Loucy (cell line): ENCODE measurements at regions not wholly inside any gene's neighbourhood (a gene's known extent, or its start where the extent isn't known, plus 50 kb on each side); places are given as distances from the start of the nearest gene placed in this dataset.
"Not testable (repeated sequence)": the region's sequence is repeated elsewhere in the genome, so short reads cannot be mapped to it uniquely, and the experiment has no call there.

ENCODE experiments used
- H2AFZ ChIP-seq: fragments of 200-600 bp; sonication (generic); 2 replicates; pipeline ENCODE4 v1.6.0; 2016; ENCODE audit warnings: antibody characterized with exemption, mild to moderate bottlenecking, low read length, moderate library complexity
- H3F3A ChIP-seq: fragments of 200-600 bp; 2 replicates; pipeline ENCODE4 v1.6.0; 2016; ENCODE audit warnings: antibody characterized with exemption, low read depth, mild to moderate bottlenecking
- H3K27me3 ChIP-seq: fragments of 200-600 bp; sonication (generic); 2 replicates; pipeline ENCODE4 v1.6.1; 2014; ENCODE audit warnings: low read length, mild to moderate bottlenecking; ENCODE audit not compliant: insufficient read depth, poor library complexity, severe bottlenecking
- H3K36me3 ChIP-seq: fragments of 200-600 bp; sonication (generic); 2 replicates; pipeline ENCODE4 v1.6.1; 2016; ENCODE audit warnings: low read length; ENCODE audit not compliant: insufficient read depth
- H3K4me1 ChIP-seq: fragments of 200-600 bp; sonication (generic); 2 replicates; pipeline ENCODE4 v1.5.1; 2014; ENCODE audit warnings: low read length, mild to moderate bottlenecking; ENCODE audit not compliant: insufficient read depth, poor library complexity, severe bottlenecking
- H3K4me2 ChIP-seq: fragments of 200-600 bp; sonication (generic); 2 replicates; pipeline ENCODE4 v1.6.0; 2014; ENCODE audit warnings: antibody characterized with exemption, low read length, low read depth, mild to moderate bottlenecking; ENCODE audit not compliant: poor library complexity, severe bottlenecking
- H3K4me3 ChIP-seq: fragments of 200-600 bp; sonication (generic); 2 replicates; pipeline ENCODE4 v1.5.1; 2014; ENCODE audit warnings: low read length, mild to moderate bottlenecking, mixed read lengths; ENCODE audit not compliant: poor library complexity, severe bottlenecking
- H3K79me2 ChIP-seq: fragments of 200-600 bp; sonication (generic); 2 replicates; pipeline ENCODE4 v1.6.1; 2014; ENCODE audit warnings: low read length; ENCODE audit not compliant: insufficient read depth
- H3K9ac ChIP-seq: fragments of 200-600 bp; sonication (generic); 2 replicates; pipeline ENCODE4 v1.6.0; 2014; ENCODE audit warnings: mild to moderate bottlenecking, low read depth, low read length, moderate library complexity; ENCODE audit not compliant: poor library complexity, severe bottlenecking
- H3K9me2 ChIP-seq: fragments of 200-600 bp; sonication (generic); replicated peaks from 2 replicates; pipeline ENCODE4 v1.6.1; 2016; ENCODE audit warnings: low read depth, low read length, mixed read lengths
- H3K9me3 ChIP-seq: fragments of 200-600 bp; sonication (generic); 2 replicates; pipeline ENCODE4 v1.6.1; 2014; ENCODE audit warnings: mild to moderate bottlenecking, antibody characterized with exemption, low read length, low read depth; ENCODE audit not compliant: insufficient read depth
- H4K20me1 ChIP-seq: fragments of 200-600 bp; sonication (generic); 2 replicates; pipeline ENCODE4 v1.6.0; 2014; ENCODE audit warnings: antibody characterized with exemption, low read length, mild to moderate bottlenecking; ENCODE audit not compliant: insufficient read depth, poor library complexity, severe bottlenecking
- EZH2phosphoT487 ChIP-seq: fragments of 200-600 bp; IDR thresholded peaks from 2 replicates; pipeline ENCODE4 v1.6.1; 2018; ENCODE audit warnings: antibody characterized with exemption, mild to moderate bottlenecking, moderate library complexity, borderline replicate concordance
- TF ChIP-seq, protein P1 (sequence below): fragments of 200-600 bp; sonication (generic); conservative IDR thresholded peaks from 2 replicates; pipeline ENCODE4 v1.5.1; 2014; ENCODE audit warnings: mild to moderate bottlenecking, antibody characterized with exemption, low read length

DNA sequence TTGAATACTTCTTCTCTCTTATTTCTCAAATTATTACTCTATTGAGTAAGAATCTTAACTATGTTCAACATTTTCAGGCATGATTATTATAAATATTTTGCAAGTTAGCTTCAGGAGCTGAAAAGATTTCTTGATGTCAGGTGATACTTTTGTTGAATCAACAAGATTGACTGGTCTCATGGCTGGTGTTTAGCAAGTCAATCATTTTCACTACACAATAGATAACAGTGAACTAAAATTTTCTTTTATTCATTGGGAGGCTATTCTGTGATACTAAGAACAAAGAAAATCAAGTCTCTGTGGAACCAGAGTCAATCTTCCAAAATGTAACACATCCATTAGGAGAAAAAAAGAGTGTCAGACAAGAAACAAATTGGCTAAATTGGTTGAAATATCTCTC lies 476.7 kb downstream of the CNTN3 start:
- TF ChIP-seq EZH2phosphoT487 = no peak
- TF ChIP-seq, protein P1, sequence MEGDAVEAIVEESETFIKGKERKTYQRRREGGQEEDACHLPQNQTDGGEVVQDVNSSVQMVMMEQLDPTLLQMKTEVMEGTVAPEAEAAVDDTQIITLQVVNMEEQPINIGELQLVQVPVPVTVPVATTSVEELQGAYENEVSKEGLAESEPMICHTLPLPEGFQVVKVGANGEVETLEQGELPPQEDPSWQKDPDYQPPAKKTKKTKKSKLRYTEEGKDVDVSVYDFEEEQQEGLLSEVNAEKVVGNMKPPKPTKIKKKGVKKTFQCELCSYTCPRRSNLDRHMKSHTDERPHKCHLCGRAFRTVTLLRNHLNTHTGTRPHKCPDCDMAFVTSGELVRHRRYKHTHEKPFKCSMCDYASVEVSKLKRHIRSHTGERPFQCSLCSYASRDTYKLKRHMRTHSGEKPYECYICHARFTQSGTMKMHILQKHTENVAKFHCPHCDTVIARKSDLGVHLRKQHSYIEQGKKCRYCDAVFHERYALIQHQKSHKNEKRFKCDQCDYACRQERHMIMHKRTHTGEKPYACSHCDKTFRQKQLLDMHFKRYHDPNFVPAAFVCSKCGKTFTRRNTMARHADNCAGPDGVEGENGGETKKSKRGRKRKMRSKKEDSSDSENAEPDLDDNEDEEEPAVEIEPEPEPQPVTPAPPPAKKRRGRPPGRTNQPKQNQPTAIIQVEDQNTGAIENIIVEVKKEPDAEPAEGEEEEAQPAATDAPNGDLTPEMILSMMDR = no peak
- H3K4me3 ChIP-seq = no peak overlapping the region

DNA sequence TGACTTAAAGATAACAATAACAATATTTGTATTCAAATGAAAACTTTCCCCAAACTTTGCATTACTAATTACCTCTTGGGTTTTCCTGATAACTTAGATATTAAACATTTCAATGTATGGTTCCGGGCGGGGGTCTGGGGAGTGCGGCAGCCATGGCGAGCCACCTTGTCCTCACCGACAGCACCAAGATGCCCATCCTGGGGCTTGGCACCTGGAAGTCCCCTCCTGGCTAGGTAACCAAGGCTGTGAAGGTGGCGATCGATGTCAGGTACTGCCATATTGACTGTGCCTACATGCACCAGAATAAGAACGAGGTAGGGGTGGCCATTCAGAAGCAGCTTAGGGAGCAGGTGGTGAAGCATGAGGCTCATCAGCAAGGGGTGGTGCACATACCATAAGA lies 478.7 kb downstream of the CNTN3 start:
- no peaks in the 10 kb centered on the region for H3K9me3 ChIP-seq
- no peaks in the 10 kb centered on the region for H3K79me2 ChIP-seq
- no peaks in the 10 kb centered on the region for H3K4me1 ChIP-seq
- H3F3A ChIP-seq = no peaks in the 10 kb centered on the region
- H3K4me3 ChIP-seq = no peak overlapping the region
- no peaks in the 10 kb centered on the region for H3K9me2 ChIP-seq
- no peaks in the 10 kb centered on the region for H3K36me3 ChIP-seq
- H2AFZ ChIP-seq = no peak overlapping the region
- H3K4me2 ChIP-seq = no peak overlapping the region
- H4K20me1 ChIP-seq = no peaks in the 10 kb centered on the region
- H3K9ac ChIP-seq = no peak overlapping the region
- TF ChIP-seq, protein P1 = no peak
- no peak for TF ChIP-seq EZH2phosphoT487
- no peaks in the 10 kb centered on the region for H3K27me3 ChIP-seq

More for the DNA sequence above, 476.7 kb downstream of the CNTN3 start:
- Histone ChIP-seq H3K9me2 (no peaks in the 10 kb centered on the region), H4K20me1 (no peaks in the 10 kb centered on the region), H3K79me2 (no peaks in the 10 kb centered on the region), H3K4me2 (no peak overlapping the region), H2AFZ (no peak overlapping the region), H3K4me1 (no peaks in the 10 kb centered on the region), H3K9ac (no peak overlapping the region), H3F3A (no peaks in the 10 kb centered on the region), H3K9me3 (no peaks in the 10 kb centered on the region), H3K36me3 (no peaks in the 10 kb centered on the region), H3K27me3 (no peaks in the 10 kb centered on the region)

DNA sequence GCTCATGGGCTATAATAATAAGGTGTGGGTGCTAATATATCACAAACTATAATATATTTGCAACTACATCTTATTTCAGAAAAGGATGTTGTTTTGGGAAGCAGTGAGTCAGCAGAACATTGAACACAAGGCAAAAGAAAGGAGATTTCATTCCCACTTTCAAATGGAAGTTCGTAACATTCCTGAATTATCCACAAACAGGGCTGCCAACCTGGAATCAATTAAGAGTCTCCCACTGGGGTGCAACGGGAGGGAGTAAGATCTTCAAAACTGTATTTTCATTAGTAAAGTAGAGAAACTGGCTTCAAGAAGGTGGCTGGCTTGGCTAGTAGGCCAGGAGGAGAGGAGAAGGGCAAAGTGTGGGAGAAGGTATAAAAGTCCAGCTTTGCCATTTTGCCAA lies 479.6 kb downstream of the CNTN3 start:
- Histone ChIP-seq H3K4me3 (no peak overlapping the region), H3K4me1 (no peaks in the 10 kb centered on the region), H3K36me3 (no peaks in the 10 kb centered on the region), H3F3A (no peaks in the 10 kb centered on the region), H2AFZ (no peak overlapping the region), H3K9me3 (no peaks in the 10 kb centered on the region), H3K4me2 (no peak overlapping the region), H3K9ac (no peak overlapping the region), H3K9me2 (no peaks in the 10 kb centered on the region), H4K20me1 (no peaks in the 10 kb centered on the region), H3K79me2 (no peaks in the 10 kb centered on the region), H3K27me3 (no peaks in the 10 kb centered on the region)
- TF ChIP-seq EZH2phosphoT487 = no peak
- TF ChIP-seq, protein P1 = no peak

DNA sequence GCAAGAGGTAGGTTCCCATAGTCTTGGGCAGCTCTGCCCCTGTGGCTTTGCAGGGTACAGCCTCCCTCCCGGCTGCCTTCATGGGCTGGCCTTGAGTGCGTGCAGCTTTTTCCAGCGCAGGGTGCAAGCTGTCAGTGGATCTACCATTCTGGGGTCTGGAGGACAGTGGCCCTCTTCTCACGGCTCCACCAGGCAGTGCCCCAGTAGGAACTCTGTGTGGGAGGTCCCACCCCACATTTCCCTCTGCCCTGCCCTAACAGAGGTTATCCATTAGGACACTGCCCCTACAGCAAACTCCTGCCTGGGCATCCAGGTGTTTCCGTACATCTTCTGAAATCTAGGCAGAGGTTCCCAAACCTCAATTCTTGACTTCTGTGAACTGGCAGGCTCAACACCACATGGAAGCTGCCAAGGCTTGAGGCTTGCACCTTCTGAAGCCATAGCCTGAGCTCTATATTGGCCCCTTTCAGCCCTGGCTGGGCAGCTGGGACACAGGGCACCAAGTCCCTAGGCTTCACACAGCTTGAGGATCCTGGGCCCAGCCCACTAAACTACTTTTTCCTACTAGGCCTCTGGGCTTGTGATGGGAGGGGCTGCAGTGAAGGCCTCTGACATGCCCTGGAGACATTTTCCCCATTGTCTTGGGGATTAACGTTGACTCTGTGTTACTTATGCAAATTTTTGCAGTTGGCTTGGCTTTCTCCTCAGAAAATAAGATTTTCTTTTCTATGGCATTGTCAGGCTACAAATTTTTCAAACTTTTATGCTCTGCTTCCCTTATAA lies 482.7 kb downstream of the CNTN3 start:
- not testable (repeated sequence) for H2AFZ ChIP-seq, H3K27me3 ChIP-seq, H3K79me2 ChIP-seq, H3K9me2 ChIP-seq, H3K4me3 ChIP-seq, H3F3A ChIP-seq, H3K9me3 ChIP-seq, H3K4me2 ChIP-seq, H3K36me3 ChIP-seq, H3K4me1 ChIP-seq, H3K9ac ChIP-seq, H4K20me1 ChIP-seq
